ENCODE measurements at regions not wholly inside any gene's neighbourhood (a gene's known extent, or its start where the extent isn't known, plus 50 kb on each side); places are given as distances from the start of the nearest gene placed in this dataset.

- no peak for TF ChIP-seq CTCF (IDR thresholded peaks at IDR 0.05; ENCODE audit: low read depth, low read length)
- no peak for TF ChIP-seq POLR2A (IDR thresholded peaks at IDR 0.05; ENCODE audit: extremely low read depth, insufficient read length)
Measured at GRCh38 chr2:12453731-12454130, 263.0 kb upstream of the TRIB2 start.
